HuH-7 (cell line): ENCODE measurements at regions not wholly inside any gene's neighbourhood (a gene's known extent, or its start where the extent isn't known, plus 50 kb on each side); places are given as distances from the start of the nearest gene placed in this dataset.
"Not testable (repeated sequence)": the region's sequence is repeated elsewhere in the genome, so short reads cannot be mapped to it uniquely, and the experiment has no call there.

ENCODE experiments used
- DNase-seq: peaks from one replicate; pipeline ENCODE4 v3.0.0; 2011; ENCODE audit warnings: low spot score

DNA sequence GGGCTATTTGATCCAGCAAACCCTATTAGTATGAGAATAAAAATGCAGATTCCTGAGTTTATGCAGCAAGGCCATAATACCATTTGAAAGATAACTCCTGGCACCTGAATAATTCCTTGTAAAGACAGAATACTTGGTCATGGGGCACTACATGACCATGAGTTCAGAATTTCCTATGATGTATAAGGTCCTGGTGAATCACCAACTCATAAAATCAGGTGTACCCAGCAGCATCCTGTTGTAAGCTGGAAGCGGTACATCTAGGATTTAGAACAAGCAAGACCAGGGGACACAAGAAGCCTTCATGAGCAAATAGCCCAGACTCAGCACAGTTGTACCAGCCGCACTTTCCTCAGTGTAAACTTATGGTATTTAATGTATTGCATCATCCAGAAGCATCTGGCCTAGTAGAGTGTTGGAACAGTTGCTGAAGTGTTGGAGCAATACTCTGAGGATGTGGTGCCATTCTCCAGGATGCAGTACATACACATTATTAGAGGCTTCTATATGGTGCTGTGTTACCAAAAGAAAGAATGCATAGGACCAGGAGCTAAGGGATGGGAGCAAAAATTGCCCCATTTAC, 233.4 kb downstream of the SQOR start:
- no peak for DNase-seq

- no peak for DNase-seq
Observed at GRCh38 chr15:45869034-45869668, 234.3 kb downstream of the SQOR start.

- no peak for DNase-seq
Observed at GRCh38 chr15:45871121-45871855, 236.5 kb downstream of the SQOR start.

DNA sequence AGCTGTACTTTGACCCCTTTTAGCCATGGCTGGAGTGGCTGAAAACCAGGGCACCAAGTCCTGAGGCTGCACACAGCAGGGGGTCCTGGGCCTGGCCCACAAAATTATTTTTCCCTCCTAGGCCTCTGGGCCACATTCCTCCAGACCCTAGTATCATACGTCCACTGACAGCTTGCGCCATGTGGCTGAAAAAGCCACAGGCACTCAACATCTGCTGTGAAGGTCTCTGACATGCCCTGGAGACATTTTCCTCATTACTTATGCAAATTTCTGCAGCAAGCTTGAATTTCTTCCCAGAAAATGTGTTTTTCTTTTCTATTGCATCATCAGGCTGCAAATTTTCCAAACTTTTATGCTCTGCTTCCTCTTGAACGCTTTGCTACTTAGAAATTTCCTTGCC, 239.0 kb downstream of the SQOR start:
- no peak for DNase-seq

DNA sequence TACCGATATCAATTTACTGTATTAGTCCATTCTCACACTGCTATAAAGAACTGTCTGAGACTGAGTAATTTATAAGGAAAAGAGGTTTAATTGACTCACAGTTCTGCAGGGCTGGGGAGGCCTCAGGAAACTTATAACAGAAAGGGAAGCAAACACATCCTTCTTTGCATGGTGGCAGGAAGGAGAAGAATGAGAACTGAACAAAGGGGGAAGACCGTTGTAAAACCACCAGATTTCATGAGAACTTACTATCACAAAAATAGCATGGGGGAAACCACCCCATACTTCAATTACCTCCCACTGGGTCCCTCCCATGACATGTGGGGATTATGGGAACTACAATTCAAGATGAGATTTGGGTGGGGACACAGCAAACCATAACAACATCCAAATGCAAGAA, 239.7 kb downstream of the SQOR start:
- DNase-seq = not testable (repeated sequence)

DNA sequence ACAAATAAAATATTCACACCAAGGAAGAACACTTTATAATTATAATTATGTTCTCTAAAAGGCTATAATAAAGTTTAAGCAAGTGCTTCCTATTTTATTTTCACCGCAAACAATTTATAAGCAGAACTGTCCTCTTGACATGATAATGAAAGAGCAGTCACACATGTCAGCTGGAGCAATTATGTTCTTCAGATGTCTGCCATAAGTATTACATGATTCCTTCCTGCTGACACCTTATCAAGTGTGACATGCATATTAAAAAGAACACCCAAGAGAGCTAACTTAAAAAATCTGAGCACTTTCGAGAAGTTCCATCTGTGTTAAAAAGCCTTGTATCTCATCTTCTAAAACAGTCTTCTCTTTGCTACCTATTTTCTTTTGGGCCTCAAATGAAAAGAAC, 249.5 kb downstream of the SQOR start:
- DNase-seq = no peak

GRCh38 chr15:45884755-45885445, 250.1 kb downstream of the SQOR start:
- no peak for DNase-seq

- no peak for DNase-seq
Observed at GRCh38 chr15:45885801-45886200, 251.0 kb downstream of the SQOR start.

- no peak for DNase-seq
Observed at GRCh38 chr15:45891766-45892165, 256.9 kb downstream of the SQOR start.

DNA sequence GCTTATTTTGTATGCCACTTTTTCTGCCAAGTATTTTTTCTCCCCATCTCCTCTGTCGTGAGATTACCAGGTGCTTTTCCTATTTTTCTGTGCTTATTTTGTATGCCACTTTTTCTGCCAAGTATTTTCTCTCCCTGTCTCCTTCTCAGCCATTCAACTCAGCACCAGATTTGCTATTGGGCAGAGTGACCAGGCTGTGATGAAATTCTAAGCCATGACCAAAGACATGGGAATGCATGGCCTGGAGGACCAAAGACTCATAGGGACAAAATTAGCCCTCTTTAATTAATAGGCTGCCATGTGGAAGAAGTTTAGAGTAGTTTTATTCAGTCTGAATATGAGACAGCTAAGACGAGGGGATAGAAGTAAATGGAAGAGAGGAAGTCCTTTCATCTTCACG, 257.4 kb downstream of the SQOR start:
- DNase-seq = no peak

DNA sequence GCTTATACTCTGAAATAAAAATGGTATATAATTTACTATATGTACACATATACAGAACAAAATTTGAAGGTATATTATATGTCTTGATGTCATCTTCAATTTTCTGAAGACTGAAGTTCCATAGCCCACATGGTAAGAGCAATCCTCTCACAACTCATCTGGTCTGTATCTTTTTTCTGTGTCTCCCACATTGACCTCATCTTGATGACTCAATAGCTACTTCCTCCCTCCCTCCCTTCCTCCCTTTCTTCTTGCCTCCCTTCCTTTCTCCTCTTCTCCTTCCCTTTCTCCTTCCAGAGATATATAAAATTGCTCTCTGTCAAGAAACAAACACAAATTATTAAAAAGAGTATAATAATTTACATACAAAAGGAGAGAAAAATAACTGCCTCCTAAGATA, 268.5 kb downstream of the SQOR start:
- DNase-seq = no peak

GRCh38 chr15:45904019-45904418, 269.2 kb downstream of the SQOR start:
- DNase-seq = no peak

GRCh38 chr15:45906230-45906629, 271.4 kb downstream of the SQOR start:
- no peak for DNase-seq

DNA sequence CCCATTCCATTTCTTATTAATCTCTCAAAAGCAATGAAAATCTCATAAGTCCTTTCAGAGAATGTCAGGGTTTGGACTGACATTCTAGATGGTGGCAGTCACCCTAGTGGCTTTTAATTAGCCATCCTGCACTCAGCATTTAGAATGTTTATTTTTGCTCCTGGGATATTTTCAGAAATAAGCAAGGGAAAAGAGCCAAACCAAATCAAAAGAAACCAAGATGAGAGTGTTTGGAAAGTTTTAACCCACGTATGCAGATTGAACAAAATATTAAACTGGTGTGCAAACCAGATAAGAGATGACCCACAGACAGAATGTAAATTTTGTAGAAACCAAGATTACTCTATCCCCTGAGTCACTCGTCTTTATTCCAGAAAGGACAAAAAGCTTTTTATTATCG, 275.8 kb downstream of the SQOR start:
- no peak for DNase-seq

GRCh38 chr15:45913451-45913850, 278.6 kb downstream of the SQOR start:
- DNase-seq = no peak

DNA sequence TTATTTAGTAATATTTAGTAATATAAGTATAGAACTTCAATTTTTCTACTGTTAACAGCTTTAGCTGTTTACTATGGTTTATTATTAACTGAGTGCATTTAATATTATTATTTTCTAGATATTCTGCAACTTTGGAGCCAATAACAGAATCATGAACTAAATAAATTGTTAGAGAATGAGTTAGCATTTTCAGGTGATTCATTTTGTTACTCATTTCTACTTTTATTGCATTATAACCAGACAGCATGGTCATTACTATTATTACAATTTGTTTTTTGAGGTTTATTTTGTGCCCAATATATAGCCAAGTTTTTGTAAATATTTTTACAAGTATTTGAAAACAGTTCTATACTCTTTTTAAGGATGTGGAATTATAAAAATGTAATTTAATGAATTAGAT, 279.6 kb downstream of the SQOR start:
- no peak for DNase-seq

- DNase-seq = no peak
Observed at GRCh38 chr15:45918839-45919238, 284.0 kb downstream of the SQOR start.

- no peak for DNase-seq
Observed at GRCh38 chr15:45919806-45920205, 285.0 kb downstream of the SQOR start.

GRCh38 chr15:45921376-45921775, 286.5 kb downstream of the SQOR start:
- no peak for DNase-seq

DNA sequence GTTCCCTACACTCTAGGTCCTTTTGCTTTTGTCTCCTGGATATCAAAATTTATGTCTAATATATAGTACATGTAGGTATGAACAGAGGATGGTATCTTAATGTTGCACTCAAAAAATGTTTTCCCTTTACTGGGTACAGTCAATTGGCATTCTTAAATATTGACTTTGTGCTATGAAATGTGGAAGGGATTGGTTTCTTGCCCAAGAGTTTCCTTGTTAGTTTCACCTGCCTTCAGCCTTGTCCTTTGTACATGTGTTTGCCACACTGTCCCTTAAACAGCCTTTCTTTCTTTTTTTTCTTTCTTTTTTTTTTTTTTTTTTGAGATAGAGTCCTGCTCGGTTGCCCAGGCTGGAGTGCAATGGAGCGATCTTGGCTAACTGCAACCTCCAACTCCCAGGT, 287.1 kb downstream of the SQOR start:
- no peak for DNase-seq

GRCh38 chr15:45941367-45941766, 306.5 kb downstream of the SQOR start:
- DNase-seq = no peak

DNA sequence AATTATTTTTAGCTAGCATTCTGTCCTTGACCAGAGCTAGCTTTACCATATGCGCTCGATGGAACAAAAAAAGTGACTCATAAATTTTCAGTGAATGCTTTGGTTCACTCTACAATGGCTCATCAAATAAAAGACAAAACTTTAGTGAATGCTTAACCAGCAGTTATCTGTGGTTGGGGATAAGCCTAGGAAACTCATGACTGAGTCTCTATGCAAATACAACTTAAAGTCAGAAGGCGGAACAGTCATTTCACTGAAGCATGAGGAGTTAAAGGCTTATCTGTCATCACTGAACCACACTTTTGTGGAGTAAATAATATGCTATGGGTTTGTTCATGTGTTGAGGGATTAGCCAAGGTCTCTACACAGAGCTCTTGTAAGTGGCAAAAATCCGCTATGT, 308.4 kb downstream of the SQOR start:
- no peak for DNase-seq

DNA sequence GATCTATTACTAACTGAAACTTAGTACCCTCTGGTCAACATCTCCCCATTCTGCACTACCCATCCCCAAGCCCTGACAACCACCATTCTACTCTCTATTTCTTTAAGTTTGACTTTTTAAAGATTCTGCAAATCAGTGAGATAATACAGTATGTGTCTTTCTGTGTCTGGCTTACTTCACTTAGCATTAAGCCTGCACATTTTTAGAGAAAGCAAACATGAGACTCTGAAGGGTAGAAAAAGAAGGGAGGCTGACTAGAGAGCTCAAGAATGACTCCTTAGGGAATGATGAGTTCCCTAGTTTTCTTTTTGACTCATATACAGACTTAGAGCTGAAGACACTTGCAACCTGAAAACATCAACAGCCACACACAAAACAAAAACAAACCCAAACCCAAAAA, 311.3 kb downstream of the SQOR start:
- DNase-seq = no peak
